GM23338 (cell line): ENCODE measurements at regions not wholly inside any gene's neighbourhood (a gene's known extent, or its start where the extent isn't known, plus 50 kb on each side); places are given as distances from the start of the nearest gene placed in this dataset.

Source experiments
- CTCF ChIP-seq, 2 experiments: fragments of 200-600 bp in 1 of 2; sonication (generic) in 1 of 2; conservative IDR thresholded peaks; 2 replicates each; pipeline versions ENCODE4 v1.5.1 to v1.6.1; 2016 to 2017; ENCODE audit warnings: antibody characterized with exemption in 2 of 2, low read depth in 2 of 2, mild to moderate bottlenecking in 2 of 2, moderate library complexity in 1 of 2
- JUNB ChIP-seq: IDR thresholded peaks from one replicate; pipeline ENCODE4 v1.6.1; 2016; ENCODE audit warnings: antibody characterized with exemption; ENCODE audit not compliant: unreplicated experiment
- REST ChIP-seq: IDR thresholded peaks from one replicate; pipeline ENCODE4 v1.6.1; 2018; ENCODE audit warnings: antibody characterized with exemption; ENCODE audit not compliant: unreplicated experiment
- ZNF462 ChIP-seq: fragments of 250-450 bp; sonication (Bioruptor Pico); IDR thresholded peaks from 2 replicates; pipeline ENCODE4 v1.5.0; 2020; ENCODE audit warnings: mild to moderate bottlenecking, moderate library complexity

GRCh38 chr6:148151896-148152643 is 190.6 kb upstream of the SASH1 start:
- no peak for TF ChIP-seq CTCF (conservative IDR thresholded peaks at IDR 0.05; ENCODE audit: low read depth in 2 of 2)
- no peak for TF ChIP-seq JUNB
- TF ChIP-seq ZNF462 (CRISPR knock-in tag): no peak
- TF ChIP-seq REST: no peak
